ENCODE measurements at regions not wholly inside any gene's neighbourhood (a gene's known extent, or its start where the extent isn't known, plus 50 kb on each side); places are given as distances from the start of the nearest gene placed in this dataset.

DNA sequence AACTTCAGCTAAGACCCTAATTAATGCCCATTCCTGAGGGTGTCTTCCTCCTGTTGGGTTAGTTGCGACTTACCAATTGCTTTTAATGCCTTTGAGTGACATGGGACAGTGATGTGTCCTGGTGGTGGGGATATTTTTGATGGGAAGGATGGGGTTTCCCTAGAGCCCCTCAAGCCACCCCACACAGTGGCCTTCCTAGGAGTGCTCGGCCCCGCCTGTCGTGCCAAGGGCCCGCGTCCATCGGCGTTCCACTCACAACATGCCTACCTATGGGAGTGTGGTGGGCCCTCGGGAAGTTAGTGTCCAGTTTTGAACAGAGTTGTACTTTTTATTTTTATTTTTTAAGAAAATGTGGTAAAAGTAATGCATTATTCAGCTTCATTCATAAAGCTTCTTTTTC lies 50.1 kb upstream of the TSPAN2 start:
- peak overlapping the region; percentile 28; the same call in 1 of the 2 replicates for H3K4me2 ChIP-seq (ENCODE audit: low read length)
- H3K9me2 ChIP-seq (replicated peaks; ENCODE audit: control insufficient read depth, low read length) = no peaks in the 10 kb centered on the region
- no peaks in the 10 kb centered on the region for H3K9me3 ChIP-seq (ENCODE audit: control insufficient read depth, insufficient read depth, low read length)
- no peaks in the 10 kb centered on the region for H3K4me1 ChIP-seq (ENCODE audit: control insufficient read depth, low read length)
- H3K27ac ChIP-seq (ENCODE audit: low read depth, low read length) = no peak overlapping the region
- H4K20me1 ChIP-seq (ENCODE audit: control insufficient read depth, insufficient read depth, low read depth, low read length) = no peaks in the 10 kb centered on the region
- TF ChIP-seq EZH2phosphoT487 (IDR thresholded peaks at IDR 0.05; ENCODE audit: borderline replicate concordance, low read length) (no peak), CTCF (IDR thresholded peaks at IDR 0.05; ENCODE audit: low read depth, low read length, poor library complexity, severe bottlenecking) (no peak)
- no peaks in the 10 kb centered on the region for H3K79me2 ChIP-seq (ENCODE audit: control insufficient read depth, low read length)
- H3K4me3 ChIP-seq (ENCODE audit: low read length) = 0 out of 2 replicates have a peak overlapping the region, but pooled peaks have one; percentile 12
- H3K27me3 ChIP-seq (ENCODE audit: control insufficient read depth, low read length) = no peaks in the 10 kb centered on the region
- no peaks in the 10 kb centered on the region for H3F3A ChIP-seq (ENCODE audit: control insufficient read depth, insufficient read depth)
- H3K36me3 ChIP-seq (ENCODE audit: control insufficient read depth, low read length) = no peaks in the 10 kb centered on the region

All from DOHH2 (cell line).